Vagina (tissue), 2 donors: ENCODE measurements at regions not wholly inside any gene's neighbourhood (a gene's known extent, or its start where the extent isn't known, plus 50 kb on each side); places are given as distances from the start of the nearest gene placed in this dataset.
"Not testable (repeated sequence)": the region's sequence is repeated elsewhere in the genome, so short reads cannot be mapped to it uniquely, and the experiment has no call there.

Experiments
- CTCF ChIP-seq, 3 experiments: fragments of 450-650 bp in 2 of 3; fragments of 200-600 bp in 1 of 3; sonication (generic) in 1 of 3; IDR thresholded peaks; one replicate each; pipeline ENCODE4 v1.5.1; 2017 to 2019; ENCODE audit warnings: antibody characterized with exemption in 3 of 3, mild to moderate bottlenecking in 2 of 3, moderate library complexity in 2 of 3
- POLR2A ChIP-seq, 2 donors: fragments of 450-650 bp; IDR thresholded peaks; one replicate each; pipeline ENCODE4 v1.6.1; 2017; ENCODE audit warnings: antibody characterized with exemption in 2 of 2, mild to moderate bottlenecking in 2 of 2, moderate library complexity in 2 of 2

GRCh38 chr22:11053403-11054344 lies 4474.3 kb upstream of the OR11H1 start:
- not testable (repeated sequence) for TF ChIP-seq POLR2A, CTCF (IDR thresholded peaks at IDR 0.05)
